ENCODE measurements at regions not wholly inside any gene's neighbourhood (a gene's known extent, or its start where the extent isn't known, plus 50 kb on each side); places are given as distances from the start of the nearest gene placed in this dataset.

GRCh38 chr3:177754508-177754921, 557.2 kb upstream of the TBL1XR1 start:
- no peaks in the 10 kb centered on the region for H3K27me3 Mint-ChIP-seq (ENCODE audit: unreplicated experiment)
- H3K9me3 Mint-ChIP-seq (ENCODE audit: low read depth, unreplicated experiment) = peaks cover 5% of the 10 kb centered on the region
- DNase-seq = no peak
- intact Hi-C loops (cut with micrococcal nuclease; ENCODE audit: unreplicated experiment) = no loop called here
- no peak for TF ChIP-seq CTCF (IDR thresholded peaks at IDR 0.05; ENCODE audit: unreplicated experiment)
- H3K27ac Mint-ChIP-seq (ENCODE audit: unreplicated experiment) = no peak overlapping the region
- BruUV-seq (replicated peaks) = no TSS peak
- no peaks in the 10 kb centered on the region for H3K36me3 Mint-ChIP-seq (ENCODE audit: insufficient read depth, unreplicated experiment)
- peaks cover 22% of the 10 kb centered on the region for H3K4me1 Mint-ChIP-seq (ENCODE audit: low read depth, unreplicated experiment)
- CTCF ChIA-PET = no interaction called here
- no peak overlapping the region for H3K4me3 Mint-ChIP-seq (ENCODE audit: low read depth, unreplicated experiment)

GRCh38 chr3:177758126-177758525, 560.8 kb upstream of the TBL1XR1 start:
- CTCF ChIA-PET = interaction anchor here (0.6 kb wide), 1 partner anchor 743 kb away, joined by 3 read pairs; no protein-coding TSS in a partner anchor
- H3K27ac Mint-ChIP-seq (ENCODE audit: unreplicated experiment) = no peak overlapping the region
- peaks cover 10% of the 10 kb centered on the region for H3K9me3 Mint-ChIP-seq (ENCODE audit: low read depth, unreplicated experiment)
- intact Hi-C loops (cut with micrococcal nuclease; ENCODE audit: unreplicated experiment) = no loop called here
- DNase-seq = no peak
- H3K4me1 Mint-ChIP-seq (ENCODE audit: low read depth, unreplicated experiment) = peaks cover 24% of the 10 kb centered on the region
- no peak overlapping the region for H3K4me3 Mint-ChIP-seq (ENCODE audit: low read depth, unreplicated experiment)
- no peak for TF ChIP-seq CTCF (IDR thresholded peaks at IDR 0.05; ENCODE audit: unreplicated experiment)
- H3K36me3 Mint-ChIP-seq (ENCODE audit: insufficient read depth, unreplicated experiment) = no peaks in the 10 kb centered on the region
- no TSS peak for BruUV-seq (replicated peaks)
- H3K27me3 Mint-ChIP-seq (ENCODE audit: unreplicated experiment) = no peaks in the 10 kb centered on the region

- CTCF ChIA-PET = no interaction called here
- H3K27ac Mint-ChIP-seq (ENCODE audit: unreplicated experiment) = no peak overlapping the region
- peaks cover 16% of the 10 kb centered on the region for H3K4me1 Mint-ChIP-seq (ENCODE audit: low read depth, unreplicated experiment)
- TF ChIP-seq CTCF (IDR thresholded peaks at IDR 0.05; ENCODE audit: unreplicated experiment) = no peak
- H3K27me3 Mint-ChIP-seq (ENCODE audit: unreplicated experiment) = no peaks in the 10 kb centered on the region
- BruUV-seq (replicated peaks) = no TSS peak
- intact Hi-C loops (cut with micrococcal nuclease; ENCODE audit: unreplicated experiment) = no loop called here
- no peaks in the 10 kb centered on the region for H3K36me3 Mint-ChIP-seq (ENCODE audit: insufficient read depth, unreplicated experiment)
- no peak for DNase-seq
- peaks cover 10% of the 10 kb centered on the region for H3K9me3 Mint-ChIP-seq (ENCODE audit: low read depth, unreplicated experiment)
- no peak overlapping the region for H3K4me3 Mint-ChIP-seq (ENCODE audit: low read depth, unreplicated experiment)
Measured at GRCh38 chr3:177760803-177761202, 563.5 kb upstream of the TBL1XR1 start.

GRCh38 chr3:177764377-177764912, 567.2 kb upstream of the TBL1XR1 start:
- H3K4me3 Mint-ChIP-seq (ENCODE audit: low read depth, unreplicated experiment) = no peak overlapping the region
- CTCF ChIA-PET = no interaction called here
- peaks cover 3% of the 10 kb centered on the region for H3K4me1 Mint-ChIP-seq (ENCODE audit: low read depth, unreplicated experiment)
- DNase-seq = no peak
- BruUV-seq (replicated peaks) = no TSS peak
- no peaks in the 10 kb centered on the region for H3K36me3 Mint-ChIP-seq (ENCODE audit: insufficient read depth, unreplicated experiment)
- H3K9me3 Mint-ChIP-seq (ENCODE audit: low read depth, unreplicated experiment) = peaks cover 8% of the 10 kb centered on the region
- intact Hi-C loops (cut with micrococcal nuclease; ENCODE audit: unreplicated experiment) = no loop called here
- no peak for TF ChIP-seq CTCF (IDR thresholded peaks at IDR 0.05; ENCODE audit: unreplicated experiment)
- no peaks in the 10 kb centered on the region for H3K27me3 Mint-ChIP-seq (ENCODE audit: unreplicated experiment)
- no peak overlapping the region for H3K27ac Mint-ChIP-seq (ENCODE audit: unreplicated experiment)

Data from Calu3 (cell line).